ENCODE measurements at regions not wholly inside any gene's neighbourhood (a gene's known extent, or its start where the extent isn't known, plus 50 kb on each side); places are given as distances from the start of the nearest gene placed in this dataset.

GRCh38 chr15:38186507-38186906 lies 66.1 kb upstream of the SPRED1 start:
- TF ChIP-seq, protein P1, sequence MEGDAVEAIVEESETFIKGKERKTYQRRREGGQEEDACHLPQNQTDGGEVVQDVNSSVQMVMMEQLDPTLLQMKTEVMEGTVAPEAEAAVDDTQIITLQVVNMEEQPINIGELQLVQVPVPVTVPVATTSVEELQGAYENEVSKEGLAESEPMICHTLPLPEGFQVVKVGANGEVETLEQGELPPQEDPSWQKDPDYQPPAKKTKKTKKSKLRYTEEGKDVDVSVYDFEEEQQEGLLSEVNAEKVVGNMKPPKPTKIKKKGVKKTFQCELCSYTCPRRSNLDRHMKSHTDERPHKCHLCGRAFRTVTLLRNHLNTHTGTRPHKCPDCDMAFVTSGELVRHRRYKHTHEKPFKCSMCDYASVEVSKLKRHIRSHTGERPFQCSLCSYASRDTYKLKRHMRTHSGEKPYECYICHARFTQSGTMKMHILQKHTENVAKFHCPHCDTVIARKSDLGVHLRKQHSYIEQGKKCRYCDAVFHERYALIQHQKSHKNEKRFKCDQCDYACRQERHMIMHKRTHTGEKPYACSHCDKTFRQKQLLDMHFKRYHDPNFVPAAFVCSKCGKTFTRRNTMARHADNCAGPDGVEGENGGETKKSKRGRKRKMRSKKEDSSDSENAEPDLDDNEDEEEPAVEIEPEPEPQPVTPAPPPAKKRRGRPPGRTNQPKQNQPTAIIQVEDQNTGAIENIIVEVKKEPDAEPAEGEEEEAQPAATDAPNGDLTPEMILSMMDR (IDR thresholded peaks at IDR 0.05; ENCODE audit: insufficient read depth, low read length, poor library complexity, severe bottlenecking) = no peak
- DNase-seq (ENCODE audit: extremely low read depth, insufficient read length) = no peak

DNA sequence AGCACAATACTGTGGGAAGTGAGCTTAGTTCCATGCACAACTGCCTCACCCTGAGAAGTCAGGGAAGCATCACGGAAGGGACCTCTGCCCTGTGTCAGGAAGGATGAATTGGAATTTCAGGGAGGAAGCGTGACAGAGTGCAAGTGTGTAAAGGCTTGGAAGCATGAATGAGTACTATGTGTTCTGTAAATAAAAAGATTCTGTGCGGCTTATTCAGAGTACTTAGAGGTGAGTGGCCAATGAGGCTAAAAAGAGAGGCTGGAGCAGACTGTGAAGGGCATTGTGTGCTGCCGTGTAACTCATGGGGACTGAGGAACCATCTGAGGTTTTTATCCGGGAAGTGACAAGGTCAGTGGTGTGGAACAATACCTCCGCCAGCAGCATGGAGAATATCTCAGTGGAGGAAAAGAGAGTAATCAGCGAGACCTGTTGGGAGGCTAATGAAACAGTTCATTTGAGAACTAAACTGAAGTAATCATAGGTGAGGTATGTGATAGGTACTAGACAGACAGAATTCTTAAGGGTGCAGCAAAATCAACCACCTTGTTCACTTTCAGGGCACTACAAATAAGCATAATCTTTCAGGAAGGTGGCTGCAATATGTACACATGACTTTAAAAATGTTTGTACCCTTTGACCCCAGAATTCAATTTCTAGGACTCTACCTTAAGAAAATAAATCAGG lies 64.9 kb upstream of the SPRED1 start:
- Histone ChIP-seq H3K36me3 (ENCODE audit: control insufficient read depth, insufficient read depth, low read length) (no peaks in the 10 kb centered on the region), H3K27me3 (replicated peaks; ENCODE audit: control insufficient read depth, insufficient read depth, low read length) (no peaks in the 10 kb centered on the region), H3K4me3 (replicated peaks; ENCODE audit: low read depth, low read length) (no peak overlapping the region)
- TF ChIP-seq, protein P1 (IDR thresholded peaks at IDR 0.05; ENCODE audit: insufficient read depth, low read length, poor library complexity, severe bottlenecking) = no peak
- DNase-seq (ENCODE audit: extremely low read depth, insufficient read length) = no peak

More at GRCh38 chr15:38186507-38186906, 66.1 kb upstream of the SPRED1 start:
- H3K36me3 ChIP-seq (ENCODE audit: control insufficient read depth, insufficient read depth, low read length) = no peaks in the 10 kb centered on the region
- no peaks in the 10 kb centered on the region for H3K27me3 ChIP-seq (replicated peaks; ENCODE audit: control insufficient read depth, insufficient read depth, low read length)
- no peak overlapping the region for H3K4me3 ChIP-seq (replicated peaks; ENCODE audit: low read depth, low read length)

DNA sequence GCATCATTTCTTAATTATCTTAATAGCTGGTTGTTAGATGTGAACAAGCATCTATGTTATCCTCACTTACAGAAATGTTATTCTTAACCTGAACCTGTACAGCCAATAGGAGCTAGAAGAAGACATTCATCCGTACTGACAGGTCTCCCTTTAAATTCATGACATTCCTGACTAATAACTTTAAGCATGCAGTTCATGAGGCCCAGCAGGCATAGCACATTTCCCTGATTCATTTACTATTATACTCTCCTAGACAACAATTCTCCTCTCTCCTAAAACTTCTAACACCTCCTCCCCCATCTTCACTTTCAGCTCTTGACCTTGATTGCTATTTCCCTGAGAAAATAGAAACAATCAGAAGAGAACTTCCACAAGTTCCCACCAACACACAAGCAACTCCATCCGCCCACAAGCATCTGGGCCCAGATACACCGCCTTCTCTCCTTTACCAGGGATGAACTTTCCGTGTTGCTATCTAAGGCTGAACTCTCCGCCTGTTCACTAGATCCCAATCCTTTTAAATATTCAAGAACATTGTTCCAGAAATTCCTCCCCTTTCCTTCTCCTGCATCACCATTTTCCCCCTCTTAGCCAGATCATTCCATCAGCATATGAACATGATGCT lies 62.9 kb upstream of the SPRED1 start:
- no peaks in the 10 kb centered on the region for H3K36me3 ChIP-seq (ENCODE audit: control insufficient read depth, insufficient read depth, low read length)
- no peaks in the 10 kb centered on the region for H3K27me3 ChIP-seq (replicated peaks; ENCODE audit: control insufficient read depth, insufficient read depth, low read length)
- no peak for DNase-seq (ENCODE audit: extremely low read depth, insufficient read length)
- no peak overlapping the region for H3K4me3 ChIP-seq (replicated peaks; ENCODE audit: low read depth, low read length)
- TF ChIP-seq, protein P1 (IDR thresholded peaks at IDR 0.05; ENCODE audit: insufficient read depth, low read length, poor library complexity, severe bottlenecking) = no peak

GRCh38 chr15:38190501-38190900 lies 62.1 kb upstream of the SPRED1 start:
- TF ChIP-seq, protein P1 (IDR thresholded peaks at IDR 0.05; ENCODE audit: insufficient read depth, low read length, poor library complexity, severe bottlenecking) = no peak
- H3K27me3 ChIP-seq (replicated peaks; ENCODE audit: control insufficient read depth, insufficient read depth, low read length) = no peaks in the 10 kb centered on the region
- H3K4me3 ChIP-seq (replicated peaks; ENCODE audit: low read depth, low read length) = no peak overlapping the region
- no peak for DNase-seq (ENCODE audit: extremely low read depth, insufficient read length)
- no peaks in the 10 kb centered on the region for H3K36me3 ChIP-seq (ENCODE audit: control insufficient read depth, insufficient read depth, low read length)

DNA sequence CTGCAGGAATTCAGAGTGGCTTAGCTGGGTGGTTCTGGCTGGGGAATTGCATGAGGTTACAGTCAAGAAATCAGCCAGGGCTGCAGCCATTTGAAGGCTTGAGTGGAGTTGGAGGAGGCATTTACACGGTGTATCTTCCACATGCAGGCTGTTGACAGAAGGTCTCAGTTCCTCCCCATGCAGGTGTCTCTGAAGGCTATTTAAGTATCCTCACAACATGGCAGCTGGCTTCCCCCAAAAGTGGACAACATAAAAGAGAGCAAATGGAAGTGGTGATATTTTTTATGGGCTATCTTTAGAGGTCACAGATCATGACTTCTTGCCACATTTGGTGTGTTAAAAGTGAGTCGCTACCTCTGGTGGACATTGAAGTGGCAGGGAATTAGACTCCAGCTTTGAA lies 60.1 kb upstream of the SPRED1 start:
- TF ChIP-seq, protein P1 (IDR thresholded peaks at IDR 0.05; ENCODE audit: insufficient read depth, low read length, poor library complexity, severe bottlenecking) = no peak
- Histone ChIP-seq H3K27me3 (replicated peaks; ENCODE audit: control insufficient read depth, insufficient read depth, low read length) (no peaks in the 10 kb centered on the region), H3K36me3 (ENCODE audit: control insufficient read depth, insufficient read depth, low read length) (no peaks in the 10 kb centered on the region), H3K4me3 (replicated peaks; ENCODE audit: low read depth, low read length) (no peak overlapping the region)
- DNase-seq (ENCODE audit: extremely low read depth, insufficient read length) = no peak

Measured in GM06990 (cell line).